Stomach (tissue), 8 donors: ENCODE measurements at regions not wholly inside any gene's neighbourhood (a gene's known extent, or its start where the extent isn't known, plus 50 kb on each side); places are given as distances from the start of the nearest gene placed in this dataset.

Experiments used
- DNase-seq, 2 donors: peaks; one replicate each; pipeline versions ENCODE4 v3.0.0 to v3.0.0-alpha.2; 2013 to 2019
- H3K27ac ChIP-seq, 5 donors: fragments of 200-600 bp in 4 of 5; sonication (generic) in 4 of 5; one replicate each; pipeline ENCODE4 v1.5.1; 2013 to 2019; ENCODE audit warnings: mild to moderate bottlenecking in 1 of 5, moderate library complexity in 1 of 5
- H3K27me3 ChIP-seq, 3 donors: fragments of 200-600 bp; sonication (generic); one replicate each; pipeline ENCODE4 v1.5.1; 2017 to 2019; ENCODE audit warnings: mixed run types in 1 of 3
- H3K36me3 ChIP-seq, 4 donors: fragments of 200-600 bp; sonication (generic); 1 replicate in 3 of 4; 2 replicates in 1 of 4; pipeline ENCODE4 v1.5.1; 2016 to 2019
- H3K4me1 ChIP-seq, 4 donors: fragments of 200-600 bp; sonication (generic); one replicate each; pipeline ENCODE4 v1.5.1; 2016 to 2019
- H3K4me3 ChIP-seq, 4 donors: fragments of 200-600 bp; sonication (generic) in 3 of 4; one replicate each; pipeline ENCODE4 v1.5.1; 2016 to 2019; ENCODE audit warnings: mild to moderate bottlenecking in 1 of 4
- H3K9me3 ChIP-seq, 4 donors: fragments of 200-600 bp; sonication (generic); one replicate each; pipeline ENCODE4 v1.5.1; 2016 to 2019
- CTCF ChIP-seq, 7 experiments: fragments of 450-650 bp in 4 of 7; fragments of 200-600 bp in 3 of 7; sonication (generic) in 3 of 7; IDR thresholded peaks; one replicate each; pipeline ENCODE4 v1.5.1; 2016 to 2019; ENCODE audit warnings: antibody characterized with exemption in 7 of 7, control low read depth in 2 of 7, mild to moderate bottlenecking in 1 of 7
- EP300 ChIP-seq: sonication (generic); formaldehyde crosslinking; IDR thresholded peaks from one replicate; pipeline ENCODE4 v1.6.1; 2017; ENCODE audit warnings: antibody characterized with exemption
- POLR2A ChIP-seq, 4 donors: fragments of 450-650 bp; IDR thresholded peaks; one replicate each; pipeline ENCODE4 v1.6.1; 2016; ENCODE audit warnings: antibody characterized with exemption in 4 of 4, control low read depth in 2 of 4, mild to moderate bottlenecking in 1 of 4, moderate library complexity in 1 of 4
- POLR2AphosphoS5 ChIP-seq, 3 donors: sonication (generic); formaldehyde crosslinking; IDR thresholded peaks; one replicate each; pipeline ENCODE4 v1.6.1; 2016; ENCODE audit warnings: antibody characterized with exemption in 3 of 3
- WGBS, 5 donors: extraction: QIAGEN DNeasy Blood & Tissue Kit in 3 of 5; methylation state at CpG; one replicate each; pipeline versions ENCODE4 v1.1.5 to v1.1.7; 2013 to 2018; 5-methylcytosine and 5-hydroxymethylcytosine counted together
- intact Hi-C: fragments of 100-400 bp; cut with DNase I; formaldehyde crosslinking; loops from one replicate; pipeline ENCODE4 v1.15.1; 2023; ENCODE audit warnings: low total_unique reads
- donor health status: healthy with polysubstance abuse.
- donor health status: Bipolar disorder and iron deficiency.
- donor health status: healthy.

- TF ChIP-seq POLR2AphosphoS5 (IDR thresholded peaks at IDR 0.05) (no peak), EP300 (no peak), POLR2A (IDR thresholded peaks at IDR 0.05) (no peak), CTCF (IDR thresholded peaks at IDR 0.05) (no peak)
- Histone ChIP-seq H3K27ac (no peak overlapping the region), H3K9me3 (no peaks in the 10 kb centered on the region), H3K4me1 (no peaks in the 10 kb centered on the region), H3K36me3 (no peaks in the 10 kb centered on the region), H3K4me3 (no peak overlapping the region), H3K27me3 (no peaks in the 10 kb centered on the region)
- no peak for DNase-seq
- 85 to 91% (median 87%) methylated on average over 13 of the region's 13 CpGs for WGBS, 5 donors
- intact Hi-C loops: no loop called here
Measured at GRCh38 chr10:130662775-130663174, 526.6 kb downstream of the GLRX3 start.

DNA sequence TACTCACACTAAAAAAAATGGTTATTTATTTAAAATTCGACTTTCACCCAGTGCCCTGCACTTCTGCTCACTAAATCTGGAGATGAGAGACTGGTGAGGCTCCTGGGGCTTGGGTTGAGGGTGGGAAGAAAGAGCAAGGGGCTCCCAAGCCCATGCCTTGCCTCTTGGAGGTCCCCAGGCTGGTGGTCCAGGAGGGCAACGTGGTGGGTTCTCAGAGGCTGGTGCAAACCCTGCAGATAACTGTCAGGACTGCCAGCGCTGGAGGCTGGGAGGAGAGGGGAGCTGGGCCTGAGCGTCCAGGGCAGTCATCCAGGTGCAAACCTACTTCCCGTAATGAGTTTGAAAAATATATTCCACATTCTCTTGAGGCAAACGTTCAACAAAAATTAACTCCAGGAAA is 528.3 kb downstream of the GLRX3 start:
- WGBS, 5 donors: 35 to 59% (median 53%) methylated on average over 6 of the region's 6 CpGs
- Histone ChIP-seq H3K9me3 (no peaks in the 10 kb centered on the region), H3K4me1 (no peaks in the 10 kb centered on the region), H3K27me3 (no peaks in the 10 kb centered on the region), H3K4me3 (no peak overlapping the region), H3K36me3 (no peaks in the 10 kb centered on the region), H3K27ac (no peak overlapping the region)
- TF ChIP-seq CTCF (IDR thresholded peaks at IDR 0.05) (no peak), EP300 (no peak), POLR2AphosphoS5 (IDR thresholded peaks at IDR 0.05) (no peak), POLR2A (IDR thresholded peaks at IDR 0.05) (no peak)
- intact Hi-C loops: no loop called here
- DNase-seq: no peak

DNA sequence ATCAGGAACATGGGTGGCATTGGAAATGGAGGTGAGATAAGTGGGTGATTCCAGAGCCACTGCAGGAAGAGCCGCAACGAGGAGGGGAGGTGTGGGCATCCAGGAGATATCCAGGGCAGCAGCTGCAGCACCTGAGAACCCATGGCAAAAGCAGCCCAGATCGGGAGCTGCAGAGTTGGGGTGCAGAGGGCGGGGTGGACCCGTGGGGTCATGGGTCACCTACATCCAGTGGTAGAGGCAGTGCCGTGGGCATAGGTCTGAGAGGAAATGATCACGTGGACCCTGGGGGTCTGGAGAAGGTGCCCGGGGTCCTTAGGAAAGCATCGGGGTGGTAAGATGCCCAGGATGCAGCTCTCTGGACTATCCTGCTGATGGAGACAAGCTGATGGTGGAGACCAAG is 530.0 kb downstream of the GLRX3 start:
- intact Hi-C loops: no loop called here

GRCh38 chr10:130686689-130687300 is 550.6 kb downstream of the GLRX3 start:
- no peaks in the 10 kb centered on the region for H3K36me3 ChIP-seq
- TF ChIP-seq POLR2AphosphoS5 (IDR thresholded peaks at IDR 0.05) (no peak), POLR2A (IDR thresholded peaks at IDR 0.05) (no peak), CTCF (IDR thresholded peaks at IDR 0.05) (no peak), EP300 (no peak)
- DNase-seq: peak in 1 of 2 donors; percentile 52

More for the DNA sequence above, 530.0 kb downstream of the GLRX3 start:
- Histone ChIP-seq H3K4me1 (no peaks in the 10 kb centered on the region), H3K4me3 (no peak overlapping the region), H3K9me3 (no peaks in the 10 kb centered on the region), H3K27ac (no peak overlapping the region), H3K27me3 (no peaks in the 10 kb centered on the region), H3K36me3 (no peaks in the 10 kb centered on the region)
- DNase-seq: no peak
- 82 to 90% (median 89%) methylated on average over 9 of the region's 9 CpGs for WGBS, 5 donors
- TF ChIP-seq EP300: no peak
- TF ChIP-seq POLR2A (IDR thresholded peaks at IDR 0.05): no peak
- TF ChIP-seq POLR2AphosphoS5 (IDR thresholded peaks at IDR 0.05): no peak

GRCh38 chr10:130687566-130687965 is 551.4 kb downstream of the GLRX3 start:
- WGBS, 5 donors: 71 to 83% (median 76%) methylated on average over 5 of the region's 5 CpGs
- no peak overlapping the region for H3K27ac ChIP-seq
- intact Hi-C loops: no loop called here
- H3K4me1 ChIP-seq: no peaks in the 10 kb centered on the region
- peaks cover 0 to 14% (median 10%) of the 10 kb centered on the region in 4 donors for H3K9me3 ChIP-seq
- TF ChIP-seq POLR2A (IDR thresholded peaks at IDR 0.05): no peak
- no peak for TF ChIP-seq CTCF (IDR thresholded peaks at IDR 0.05)
- no peak for TF ChIP-seq EP300
- no peak for TF ChIP-seq POLR2AphosphoS5 (IDR thresholded peaks at IDR 0.05)
- no peaks in the 10 kb centered on the region for H3K27me3 ChIP-seq
- DNase-seq: no peak
- H3K4me3 ChIP-seq: no peak overlapping the region
- H3K36me3 ChIP-seq: no peaks in the 10 kb centered on the region

More at GRCh38 chr10:130686689-130687300, 550.6 kb downstream of the GLRX3 start:
- 24 to 33% (median 28%) methylated on average over 6 of the region's 6 CpGs for WGBS, 5 donors
- Histone ChIP-seq H3K27ac (no peak overlapping the region), H3K4me3 (no peak overlapping the region), H3K27me3 (no peaks in the 10 kb centered on the region), H3K4me1 (no peaks in the 10 kb centered on the region), H3K9me3 (peaks cover 0 to 14% (median 13%) of the 10 kb centered on the region in 4 donors)
- intact Hi-C loops: no loop called here
